Globus pallidus (tissue), 1 donor: ENCODE measurements at regions not wholly inside any gene's neighbourhood (a gene's known extent, or its start where the extent isn't known, plus 50 kb on each side); places are given as distances from the start of the nearest gene placed in this dataset.
"Not testable (repeated sequence)": the region's sequence is repeated elsewhere in the genome, so short reads cannot be mapped to it uniquely, and the experiment has no call there.

Experiments
- DNase-seq: peaks from one replicate; pipeline ENCODE4 v3.0.0-alpha.2; 2015; ENCODE audit warnings: low spot score

DNA sequence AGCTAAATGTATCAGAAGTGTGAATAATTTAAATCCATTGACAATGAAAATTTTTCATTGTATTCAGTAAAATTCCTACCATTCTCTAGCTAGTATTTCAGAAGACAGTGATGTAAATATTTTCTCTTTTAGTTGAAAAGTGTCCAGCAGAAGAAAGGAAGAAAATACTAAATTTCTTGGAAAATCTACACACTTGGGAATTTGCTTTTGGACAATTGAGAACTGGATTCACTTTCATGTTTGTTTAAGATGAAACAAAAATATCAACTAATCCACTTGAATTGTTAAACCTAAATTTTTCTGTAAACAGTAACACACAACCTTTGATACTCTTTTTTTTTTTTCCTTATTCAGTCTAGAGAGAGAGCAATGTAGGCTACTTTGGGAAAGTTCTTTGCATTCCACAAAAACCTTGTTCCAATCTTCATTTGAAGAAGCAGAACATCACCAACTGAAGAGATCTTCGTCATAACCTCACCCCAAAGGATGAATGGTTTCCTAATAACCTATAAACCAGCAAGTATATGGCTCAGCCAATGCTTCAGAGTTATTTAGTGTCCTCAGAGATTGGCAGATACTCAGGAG is 155.1 kb upstream of the GORAB start:
- DNase-seq: no peak

DNA sequence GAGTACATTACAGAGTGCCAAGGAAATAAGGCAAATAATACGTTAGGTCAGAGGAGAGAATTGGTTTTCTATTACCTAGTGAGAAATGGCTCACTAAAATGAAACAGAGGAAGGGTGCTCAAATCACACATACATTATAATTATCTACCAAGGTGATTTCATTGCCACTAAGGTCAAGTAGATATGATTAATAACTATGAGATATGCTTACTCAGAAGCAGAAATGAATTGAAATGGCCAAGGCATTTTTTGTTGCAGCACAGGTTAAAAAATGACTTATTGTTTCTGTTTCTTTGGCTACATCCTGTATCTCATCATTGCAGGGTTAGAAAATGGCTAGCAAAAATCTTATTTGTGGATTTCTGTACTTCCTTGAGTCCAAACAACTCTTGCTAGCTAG is 154.5 kb upstream of the GORAB start:
- DNase-seq: no peak

DNA sequence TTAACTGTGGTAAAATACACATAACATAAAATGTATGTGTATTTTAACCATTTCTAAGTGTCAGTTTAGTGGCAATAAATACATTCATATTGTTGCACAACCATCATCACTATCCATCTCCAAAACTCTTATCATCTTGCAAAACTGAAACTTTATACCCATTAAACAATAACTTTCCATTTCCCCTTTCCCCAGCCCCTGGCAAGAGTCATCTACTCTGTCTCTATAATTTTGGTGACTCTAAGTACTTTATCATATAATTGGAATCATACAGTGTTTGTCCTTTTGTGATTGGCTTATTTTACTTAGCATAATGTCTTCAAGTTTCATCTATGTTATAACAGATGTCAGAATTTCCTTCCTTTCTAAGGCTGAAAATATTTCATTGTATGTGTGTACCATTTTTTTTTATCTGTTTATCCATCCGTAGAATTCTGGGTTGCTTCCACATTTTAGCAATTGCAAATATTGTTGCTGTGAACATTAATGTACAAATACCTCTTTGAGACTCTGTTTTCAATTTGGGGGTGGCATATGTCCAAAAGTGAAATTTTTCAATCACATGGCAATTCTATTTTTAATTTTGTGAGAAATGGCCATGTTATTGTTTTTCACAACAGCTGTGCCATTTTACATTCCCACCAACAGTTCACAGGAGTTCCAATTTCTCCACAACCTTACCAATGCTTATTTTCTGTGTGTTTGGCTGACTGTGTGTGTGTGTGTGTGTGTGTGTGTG is 153.9 kb upstream of the GORAB start:
- DNase-seq: no peak

DNA sequence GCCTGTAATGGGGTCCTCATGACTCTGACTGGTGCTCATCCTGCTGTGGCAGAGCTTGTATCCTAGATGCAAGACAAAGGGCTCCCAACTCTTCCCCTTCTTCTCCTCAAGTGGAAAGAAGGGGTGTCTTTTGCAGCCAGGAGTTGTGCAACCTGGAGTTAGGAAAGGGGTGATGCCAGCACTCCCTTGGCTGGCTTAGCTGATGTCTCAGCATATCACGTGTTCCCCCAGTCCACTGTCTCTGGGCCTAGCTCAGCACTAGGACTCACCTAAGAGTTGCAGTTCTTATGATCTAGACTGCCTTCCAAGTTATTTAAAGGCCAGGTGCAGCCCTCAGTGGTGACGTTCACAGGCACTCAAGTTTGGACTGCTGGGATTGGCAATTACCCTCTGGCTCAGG is 146.2 kb upstream of the GORAB start:
- DNase-seq: no peak

DNA sequence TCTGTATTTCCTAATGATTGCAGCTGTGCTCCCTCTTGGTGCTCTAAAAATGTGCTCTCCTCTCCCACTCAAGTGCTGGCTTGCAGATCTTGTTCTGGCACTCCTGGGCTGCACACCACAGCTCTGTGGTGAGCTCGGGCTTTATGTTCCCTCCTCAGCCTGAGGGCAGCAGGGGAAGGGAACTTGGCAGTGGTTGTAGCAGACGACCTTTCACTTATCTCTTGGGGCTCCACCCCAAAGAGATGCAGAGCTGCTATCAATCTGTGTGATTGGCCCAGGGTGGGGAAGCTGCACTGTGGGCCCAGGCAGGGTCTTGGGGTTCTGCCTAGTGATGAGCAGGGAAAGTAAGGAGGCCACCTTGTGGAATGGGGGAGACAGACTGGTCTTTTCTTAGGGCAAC is 143.5 kb upstream of the GORAB start:
- no peak for DNase-seq

DNA sequence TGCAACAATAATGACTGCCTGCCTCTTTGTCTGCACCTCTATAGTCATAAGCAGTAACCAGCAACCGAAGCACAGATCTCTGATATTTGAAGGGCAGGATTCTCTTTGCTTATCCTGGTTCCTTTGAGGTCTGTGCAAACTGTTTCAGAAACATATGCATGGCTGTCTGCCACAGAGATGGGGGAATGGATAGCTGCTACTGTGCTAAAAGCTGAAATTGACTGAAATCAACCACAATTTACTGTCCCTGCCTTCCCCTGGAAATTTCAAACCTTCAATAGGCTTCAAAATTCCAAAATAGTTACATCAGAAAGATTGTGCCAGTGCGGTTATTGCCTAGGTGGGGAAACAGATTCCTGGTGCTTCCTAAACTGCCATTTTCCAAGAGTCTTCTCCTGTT is 136.8 kb upstream of the GORAB start:
- no peak for DNase-seq

DNA sequence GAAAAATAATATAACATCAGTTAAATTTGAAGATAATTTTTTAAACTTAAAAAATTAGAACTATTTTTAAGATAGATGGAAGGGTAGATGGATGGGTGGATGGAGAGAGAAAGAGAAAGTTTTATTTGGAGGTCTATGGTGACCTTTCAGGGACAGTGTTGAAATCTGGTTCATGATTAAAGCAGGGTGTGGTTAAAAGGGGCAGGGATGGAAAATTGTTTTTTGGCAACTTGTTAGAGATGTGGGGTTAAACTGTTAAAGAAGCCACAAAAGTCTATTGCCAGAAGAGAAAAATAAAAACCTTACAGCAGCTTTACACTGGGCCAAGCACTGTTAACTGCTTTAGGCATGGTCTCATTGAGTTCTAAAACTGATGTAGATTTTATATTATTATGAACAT is 134.9 kb upstream of the GORAB start:
- DNase-seq: no peak

DNA sequence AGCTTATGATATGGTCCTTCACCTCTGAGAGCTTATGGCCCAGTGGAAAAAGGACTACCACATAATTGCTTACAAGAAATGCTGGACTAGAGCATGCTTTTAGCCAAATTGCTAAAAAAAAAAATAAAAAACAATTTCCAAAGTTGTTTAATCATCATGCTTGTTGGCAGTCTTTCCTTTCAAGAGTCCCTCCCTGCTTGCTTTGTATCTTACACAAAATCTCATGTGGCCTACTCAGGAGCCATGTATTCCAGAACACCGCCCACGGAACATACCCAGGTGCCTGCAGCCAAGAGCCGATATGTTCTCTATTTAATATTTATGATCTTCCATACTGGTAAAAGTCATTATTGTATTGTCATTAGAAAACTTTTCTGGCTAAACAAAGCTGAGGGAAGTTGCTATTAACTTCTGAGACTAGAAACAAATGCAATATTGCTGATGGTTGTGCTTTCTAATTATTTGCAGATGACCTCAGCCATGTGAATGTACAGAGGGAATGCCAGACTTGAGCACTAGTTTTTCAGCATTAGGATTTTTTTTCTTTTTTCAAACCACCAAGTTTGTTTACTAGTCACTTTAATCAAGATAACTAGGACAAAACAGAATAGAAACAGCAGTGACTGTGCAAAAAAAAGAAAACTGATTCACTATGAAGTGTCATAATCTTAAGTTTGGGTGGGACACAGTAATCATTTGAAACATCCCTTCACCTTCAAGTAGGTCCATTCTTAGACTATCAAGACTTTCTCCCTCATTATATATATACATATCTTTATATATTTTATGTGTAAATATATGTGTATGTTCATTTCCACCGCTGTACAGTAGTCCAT is 129.3 kb upstream of the GORAB start:
- no peak for DNase-seq

DNA sequence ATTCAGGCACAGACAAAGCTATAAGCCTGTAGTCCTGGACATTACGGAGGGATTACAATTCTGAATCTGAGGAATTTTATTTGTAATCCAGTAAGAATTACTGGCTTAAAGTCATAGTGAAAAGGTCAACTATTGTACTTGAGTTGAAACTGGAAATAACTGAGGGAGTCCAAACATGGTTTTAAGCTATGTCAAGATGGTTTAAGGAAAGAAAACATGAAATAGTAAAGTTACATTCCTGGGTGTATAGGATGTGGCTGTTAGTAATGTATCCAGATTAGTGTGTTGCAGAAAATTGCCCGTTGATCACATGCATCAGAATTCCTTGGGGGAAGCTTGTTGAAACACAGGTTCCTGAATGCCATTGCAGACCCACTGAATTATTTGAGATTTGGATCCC is 124.8 kb upstream of the GORAB start:
- DNase-seq: no peak

DNA sequence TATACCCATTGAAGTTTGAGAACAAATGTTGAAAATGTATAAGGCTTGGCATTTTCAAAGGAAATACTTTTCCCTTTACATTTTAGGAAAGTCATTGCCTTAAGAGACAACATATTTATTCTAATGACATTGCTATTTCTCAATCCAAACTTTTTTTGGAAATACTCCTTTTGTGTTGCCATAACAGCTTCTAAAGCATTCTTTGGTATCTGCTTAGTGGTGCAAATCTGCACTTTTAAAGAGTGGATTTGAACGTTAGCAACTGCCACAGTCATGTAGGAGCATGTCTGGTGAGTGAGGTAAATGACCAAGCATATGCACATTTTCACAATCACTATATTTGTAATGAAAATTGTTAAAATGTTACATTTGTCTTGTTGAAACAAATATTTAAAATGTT is 124.4 kb upstream of the GORAB start:
- no peak for DNase-seq

DNA sequence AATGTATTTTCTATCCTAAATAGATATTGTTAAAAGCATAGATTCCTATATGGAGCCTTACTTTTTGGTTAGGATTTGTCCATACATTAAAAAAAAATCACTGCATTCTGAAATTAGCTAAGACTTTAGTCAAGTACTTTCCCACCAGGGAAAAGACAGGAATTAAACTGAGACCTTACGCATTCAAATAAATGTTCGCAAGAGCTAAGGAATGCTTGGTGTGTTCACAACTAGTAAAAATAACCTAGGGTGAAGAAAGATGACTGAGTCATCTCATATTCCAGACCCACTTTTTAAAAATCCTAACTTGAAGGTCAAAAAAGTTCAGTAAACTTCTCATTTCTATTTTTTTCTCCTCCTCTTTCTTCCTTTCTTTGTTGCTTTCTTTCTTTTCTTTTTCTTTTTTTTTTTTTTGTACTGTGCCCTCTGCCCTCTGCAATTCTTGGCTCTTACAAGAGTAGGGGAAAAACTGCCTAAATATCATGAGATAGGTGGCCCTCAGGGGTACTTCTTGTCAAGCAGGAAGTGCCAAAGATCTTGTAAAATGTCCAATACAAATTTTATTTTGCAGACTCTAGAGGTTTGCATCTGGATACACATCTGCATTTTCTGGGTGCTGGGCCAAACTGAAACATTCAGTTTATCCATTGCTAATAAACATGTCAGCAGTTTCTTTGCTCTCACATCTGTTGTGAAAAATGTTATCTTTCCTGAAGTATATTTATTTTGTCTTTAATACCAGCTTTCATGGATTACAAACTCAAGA is 121.4 kb upstream of the GORAB start:
- no peak for DNase-seq

DNA sequence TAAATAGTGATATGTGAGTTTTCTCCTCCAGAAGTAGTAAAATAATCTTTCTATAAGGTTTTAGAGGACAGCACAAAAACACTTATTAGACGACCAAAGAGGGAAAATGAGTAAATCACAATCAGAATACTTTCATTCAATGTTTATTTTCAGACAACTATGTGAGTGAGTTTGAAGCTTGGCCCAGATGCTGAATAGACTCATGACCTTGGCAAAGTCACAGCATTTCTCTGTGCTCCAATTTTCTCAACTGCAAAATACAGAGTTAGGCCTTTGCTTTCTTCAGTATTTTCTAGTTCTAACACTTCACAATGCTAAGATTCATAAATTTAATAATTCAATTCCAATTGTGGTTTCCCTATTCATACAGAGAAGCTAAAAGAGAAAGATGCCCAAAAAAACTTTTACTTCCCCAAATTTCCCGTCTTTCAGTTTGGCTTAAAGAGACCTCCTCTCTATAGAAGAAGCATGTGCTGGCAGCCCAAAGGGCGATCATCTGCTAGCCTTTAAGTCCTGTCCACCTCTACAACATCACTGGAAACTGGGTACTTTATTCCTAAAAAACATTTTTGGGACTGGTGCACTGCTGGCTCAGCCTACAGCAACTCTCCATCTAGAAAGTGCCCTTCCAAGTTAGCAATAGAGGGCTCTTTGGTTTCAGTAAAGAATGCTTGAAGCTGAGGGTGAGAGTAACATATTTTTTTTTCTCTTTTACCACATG is 116.8 kb upstream of the GORAB start:
- DNase-seq: peak; percentile 9

DNA sequence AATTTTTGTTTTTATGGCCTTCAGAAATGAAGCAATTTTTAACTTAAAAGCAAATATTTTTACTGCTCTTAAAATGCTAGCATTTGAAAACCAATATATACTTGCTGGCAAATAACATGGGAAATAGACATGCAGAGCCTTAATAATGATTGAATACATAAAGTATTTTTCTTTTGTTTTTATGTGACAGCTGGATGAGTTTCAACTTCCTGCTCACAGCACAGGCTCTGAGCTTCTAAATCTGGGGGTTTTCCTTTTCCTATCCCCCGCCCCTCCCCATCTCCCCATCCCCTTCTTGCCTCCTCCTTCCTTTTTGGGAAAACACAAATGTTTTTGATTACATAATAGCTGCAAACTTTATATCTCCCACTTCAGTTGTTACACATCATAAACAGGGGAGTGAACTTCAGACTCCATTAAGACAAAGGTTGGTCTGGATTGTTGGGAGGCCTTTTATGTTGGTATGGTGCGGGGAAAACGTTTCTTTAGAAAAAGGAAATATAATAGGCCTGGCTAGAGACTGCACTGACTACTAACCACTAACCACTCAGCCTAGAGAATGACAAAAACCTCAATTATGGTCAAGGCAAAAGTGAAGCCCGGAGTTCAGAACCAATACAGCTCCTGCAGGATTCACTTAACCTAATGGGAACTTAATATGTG is 116.1 kb upstream of the GORAB start:
- no peak for DNase-seq

DNA sequence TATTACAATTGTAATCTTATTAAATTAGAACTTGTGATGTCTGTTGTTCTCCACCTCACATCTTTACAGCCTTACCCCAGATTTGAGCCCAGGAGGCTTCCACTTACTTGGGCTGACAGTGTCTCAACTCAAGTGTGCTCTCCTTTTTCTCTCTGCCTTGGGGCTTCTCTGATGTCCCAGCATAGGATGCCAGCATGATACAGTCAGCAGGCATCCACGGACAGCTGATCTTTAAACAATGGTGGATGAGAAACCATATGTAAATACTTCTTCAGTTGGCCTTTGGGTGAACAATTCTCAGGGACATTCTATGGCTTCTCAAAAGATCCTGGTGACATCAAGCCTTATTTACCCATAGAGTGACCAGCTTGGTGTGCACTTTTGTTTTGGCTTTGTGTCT is 107.6 kb upstream of the GORAB start:
- DNase-seq: no peak

DNA sequence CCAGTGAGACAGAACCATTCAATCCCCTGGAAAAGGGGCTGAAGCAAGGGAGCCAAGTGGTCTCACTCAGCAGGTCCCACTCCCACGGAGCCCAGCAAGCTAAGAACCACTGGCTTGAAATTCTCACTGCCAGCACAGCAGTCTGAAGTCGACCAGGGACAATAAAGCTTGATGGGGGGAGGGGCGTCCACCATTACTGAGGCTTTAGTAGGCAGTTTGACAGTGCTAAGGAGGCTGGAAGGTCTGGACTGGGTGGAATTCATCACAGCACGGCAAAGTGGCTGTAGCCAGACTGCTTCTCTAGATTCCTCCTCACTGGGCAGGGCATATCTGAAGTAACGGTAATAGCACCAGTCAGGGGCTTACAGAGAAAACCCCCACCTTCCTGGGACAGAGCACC is 105.4 kb upstream of the GORAB start:
- DNase-seq: no peak

DNA sequence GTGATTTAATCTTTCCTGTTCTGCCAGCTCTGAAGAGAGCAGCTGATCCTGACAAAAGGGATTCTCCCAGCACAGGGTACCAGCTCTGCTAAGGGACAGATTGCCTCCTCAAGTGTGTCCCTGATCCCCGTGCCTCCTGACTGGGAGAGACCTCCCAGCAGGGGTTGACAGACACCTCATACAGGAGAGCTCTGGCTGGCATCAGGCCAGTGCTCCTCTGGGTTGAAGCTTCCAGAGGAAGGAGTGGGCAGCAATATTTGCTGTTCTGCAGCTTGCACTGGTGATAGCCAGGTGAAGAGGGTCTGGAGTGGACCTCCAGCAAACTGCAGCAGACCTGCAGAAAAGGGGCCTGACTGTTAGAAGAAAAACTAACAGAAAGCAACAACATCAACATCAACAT is 105.0 kb upstream of the GORAB start:
- not testable (repeated sequence) for DNase-seq

DNA sequence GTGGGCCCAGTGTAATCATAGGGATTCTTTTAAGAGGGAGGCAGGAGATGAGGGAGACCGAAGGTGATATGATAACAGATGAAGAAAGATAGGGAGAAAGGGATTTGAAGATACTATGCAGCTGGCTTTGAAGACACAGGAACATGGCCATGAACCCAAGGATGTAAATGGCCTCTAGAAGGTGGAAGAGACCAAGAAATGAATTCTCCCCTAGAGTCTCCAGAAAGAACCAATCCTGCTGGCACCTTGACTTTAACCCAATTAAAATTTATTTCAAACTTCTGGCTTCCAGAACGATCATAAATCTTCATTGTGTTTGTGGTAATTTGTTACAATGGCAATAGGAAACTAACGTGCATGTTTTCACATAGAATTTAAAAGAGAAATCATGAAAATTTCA is 95.0 kb upstream of the GORAB start:
- DNase-seq: no peak

DNA sequence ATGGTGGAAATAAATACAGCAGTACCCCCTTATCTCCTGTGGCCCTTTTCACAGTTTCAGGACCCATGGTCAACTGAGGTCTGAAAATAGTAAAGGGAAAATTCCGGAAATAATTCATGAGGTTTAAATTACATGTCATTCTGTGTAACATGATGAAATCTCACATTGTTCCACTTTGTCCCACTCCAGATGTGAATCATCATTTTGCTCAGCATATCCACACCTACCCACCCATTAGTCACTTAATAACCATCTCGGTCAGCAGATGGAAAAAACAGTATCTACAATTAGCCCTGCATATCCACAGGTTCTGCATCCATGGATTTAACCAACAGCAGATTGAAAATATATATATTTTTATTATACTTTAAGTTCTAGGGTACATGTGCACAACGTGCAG is 86.9 kb upstream of the GORAB start:
- no peak for DNase-seq

DNA sequence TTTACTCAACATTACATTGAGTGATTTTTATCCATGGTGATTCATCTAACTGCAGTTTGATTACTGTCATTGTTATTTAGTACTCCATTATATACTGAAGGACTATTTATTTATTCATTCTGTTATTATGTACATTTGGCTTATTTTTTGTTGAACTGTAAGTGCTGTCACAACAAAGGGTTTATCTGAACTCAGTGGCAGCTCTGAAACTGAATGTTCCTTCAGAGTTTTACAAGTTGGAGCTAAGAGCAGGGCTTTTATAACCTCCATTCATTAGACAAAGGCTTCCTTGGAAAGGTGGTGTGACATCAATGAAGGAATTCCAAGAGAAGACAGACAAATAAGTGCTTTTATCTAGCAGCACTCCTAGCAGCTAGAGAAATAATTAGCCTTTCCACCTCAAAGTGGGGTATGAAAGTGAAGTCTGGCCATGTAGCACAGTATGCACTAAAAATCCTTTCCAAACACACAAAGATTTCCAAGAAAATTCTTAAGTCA is 83.3 kb upstream of the GORAB start:
- DNase-seq: no peak

DNA sequence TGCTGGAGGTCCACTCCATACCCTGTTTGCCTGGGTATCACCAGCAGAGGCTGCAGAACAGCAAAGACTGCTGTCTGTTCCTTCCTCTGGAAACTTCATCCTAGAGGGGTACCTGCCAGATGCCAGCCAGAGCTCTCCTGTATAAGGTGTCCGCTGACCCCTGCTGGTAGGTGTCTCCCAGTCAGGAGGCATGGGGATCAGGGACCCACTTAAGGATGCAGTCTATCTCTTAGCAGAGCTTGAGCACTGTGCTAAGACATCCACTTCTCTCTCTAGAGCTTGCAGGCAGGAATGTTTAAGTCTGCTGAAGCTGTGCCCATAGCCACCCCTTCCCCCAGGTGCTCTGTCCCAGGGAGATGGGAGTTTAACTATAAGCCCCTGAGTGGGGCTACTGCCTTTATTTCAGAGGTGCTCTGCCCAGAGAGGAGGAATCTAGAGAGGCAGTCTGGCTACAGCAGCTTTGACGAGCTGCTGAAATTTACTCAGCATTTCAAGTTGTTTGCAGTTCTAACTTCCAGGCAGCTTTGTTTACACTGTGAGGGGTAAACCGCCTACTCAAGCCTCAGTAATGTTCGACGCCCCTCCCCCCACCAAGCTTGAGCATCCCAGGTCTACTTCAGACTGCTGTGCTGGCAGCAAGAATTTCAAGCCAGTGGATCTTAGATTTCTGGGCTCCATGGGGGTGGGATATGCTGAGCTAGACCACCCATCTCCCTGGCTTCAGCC is 74.5 kb upstream of the GORAB start:
- not testable (repeated sequence) for DNase-seq
